HepG2 (cell line): ENCODE measurements at regions not wholly inside any gene's neighbourhood (a gene's known extent, or its start where the extent isn't known, plus 50 kb on each side); places are given as distances from the start of the nearest gene placed in this dataset.

Experiments used
- ATAC-seq: fragments of 200-7000 bp; cut with Tn5 transposase; 3 replicates; pipeline ENCODE4 v1.9.1; 2020; ENCODE audit warnings: mild to moderate bottlenecking, moderate library complexity
- BruUV-seq: library from RNA; stranded (reverse); fragments of 400-500 nt; replicated peaks from 2 replicates; lab custom pipeline; 2021; lab: Mats Ljungman, UMichigan
- CTCF ChIA-PET: fragments of 300-600 bp; formaldehyde crosslinking; extraction: SDS; loops from one replicate; lab custom pipeline; 2021; ENCODE audit warnings: low total read pairs, inconsistent platforms, low intra/inter-chr PET ratio; lab: Yijun Ruan, JAX
- POLR2A ChIA-PET: fragments of 350-600 bp; sonication (Branson Sonifier 250); formaldehyde crosslinking; loops from one replicate; lab custom pipeline; 2020; ENCODE audit warnings: antibody characterized with exemption, inconsistent platforms; lab: Yijun Ruan, JAX
- DNase-seq: peaks from one replicate; pipeline ENCODE4 v3.0.0-alpha.2; 2015; ENCODE audit warnings: low spot score
- FAIRE-seq: peaks from 3 replicates; lab custom pipeline; 2011; peaks lifted over from hg19 to GRCh38; lab: Jason Lieb, UNC
- H2AFZ ChIP-seq: one replicate; pipeline ENCODE4 v1.6.1; 2011; ENCODE audit warnings: low read length, inconsistent platforms
- H3K27ac ChIP-seq: fragments of 300-600 bp; 3 replicates; pipeline ENCODE4 v1.8.0; 2011; ENCODE audit warnings: mixed run types, mild to moderate bottlenecking, mixed read lengths, low read length, inconsistent platforms; ENCODE audit not compliant: insufficient read depth; ENCODE audit errors: extremely low read length
- H3K27me3 ChIP-seq, 2 experiments: fragments of 200-600 bp in 1 of 2; 2 replicates in 1 of 2; 3 replicates in 1 of 2; pipeline versions ENCODE4 v1.6.0 to v1.8.0; 2011; ENCODE audit warnings: low read length in 2 of 2, mild to moderate bottlenecking in 2 of 2, moderate library complexity in 2 of 2, inconsistent platforms in 1 of 2; ENCODE audit not compliant: insufficient read depth in 2 of 2, control insufficient read depth in 1 of 2
- H3K36me3 ChIP-seq, 2 experiments: fragments of 200-600 bp in 1 of 2; replicated peaks in 1 of 2; 2 replicates in 1 of 2; 3 replicates in 1 of 2; pipeline versions ENCODE4 v1.5.1 to v1.8.0; 2011; ENCODE audit warnings: low read length in 2 of 2, inconsistent platforms in 1 of 2; ENCODE audit not compliant: insufficient read depth in 2 of 2, control insufficient read depth in 1 of 2
- H3K4me1 ChIP-seq: 2 replicates; pipeline ENCODE4 v1.5.1; 2012; ENCODE audit warnings: low read length, inconsistent platforms; ENCODE audit not compliant: insufficient read depth
- H3K4me2 ChIP-seq: 2 replicates; pipeline ENCODE4 v1.6.0; 2011; ENCODE audit warnings: low read depth, low read length, inconsistent platforms
- H3K4me3 ChIP-seq, 3 experiments: fragments of 200-600 bp in 1 of 3; sonication (generic), shearing (Covaris generic) in 1 of 3; replicated peaks in 1 of 3; 2 replicates each; pipeline ENCODE4 v1.5.1; 2011 to 2016; ENCODE audit warnings: low read length in 3 of 3, inconsistent platforms in 2 of 3, low read depth in 2 of 3, mild to moderate bottlenecking in 2 of 3, control low read depth in 1 of 3, mixed read lengths in 1 of 3; ENCODE audit not compliant: insufficient read depth in 1 of 3
- H3K79me2 ChIP-seq: one replicate; pipeline ENCODE4 v1.6.1; 2011; ENCODE audit warnings: low read length, inconsistent platforms; ENCODE audit not compliant: insufficient read depth
- H3K9ac ChIP-seq: 2 replicates; pipeline ENCODE4 v1.6.0; 2011; ENCODE audit warnings: mild to moderate bottlenecking, low read depth, low read length, inconsistent platforms; ENCODE audit not compliant: insufficient read depth
- H3K9me3 ChIP-seq: 2 replicates; pipeline ENCODE4 v1.5.1; 2012; ENCODE audit warnings: mild to moderate bottlenecking, low read length
- H4K20me1 ChIP-seq: 2 replicates; pipeline ENCODE4 v1.6.0; 2011; ENCODE audit warnings: inconsistent platforms, mild to moderate bottlenecking, low read length, moderate library complexity; ENCODE audit not compliant: insufficient read depth
- BCL6 ChIP-seq: IDR thresholded peaks from 2 replicates; pipeline ENCODE4 v1.6.1; 2016; ENCODE audit warnings: missing genetic modification reagents, missing compliant biosample characterization
- CAMTA2 ChIP-seq: sonication (generic); formaldehyde crosslinking; IDR thresholded peaks from 2 replicates; pipeline ENCODE4 v1.4.0; 2020; ENCODE audit warnings: mild to moderate bottlenecking, missing genetic modification reagents, borderline replicate concordance
- CC2D1A ChIP-seq: sonication (generic); formaldehyde crosslinking; IDR thresholded peaks from 2 replicates; pipeline ENCODE4 v1.8.1; 2023; ENCODE audit warnings: mild to moderate bottlenecking, missing genetic modification reagents
- CHD2 ChIP-seq: IDR thresholded peaks from 2 replicates; pipeline ENCODE4 v1.6.1; 2011; ENCODE audit warnings: low read depth, low read length, improper control_type of control experiment
- GFI1 ChIP-seq: sonication (generic); formaldehyde crosslinking; IDR thresholded peaks from 2 replicates; pipeline ENCODE4 v1.5.0; 2020; ENCODE audit warnings: missing genetic modification reagents, mild to moderate bottlenecking, borderline replicate concordance
- HNRNPH1 ChIP-seq: fragments of 200-400 bp; formaldehyde crosslinking; optimal IDR thresholded peaks from 2 replicates; pipeline ENCODE3; 2017; ENCODE audit warnings: mild to moderate bottlenecking, low read depth, low read length
- KLF6 ChIP-seq: IDR thresholded peaks from 2 replicates; pipeline ENCODE4 v1.8.0; 2016; ENCODE audit warnings: missing biosample characterization, missing genetic modification reagents
- SP140L ChIP-seq: sonication (generic); formaldehyde crosslinking; IDR thresholded peaks from 2 replicates; pipeline ENCODE4 v1.4.0; 2020; ENCODE audit warnings: missing genetic modification reagents, borderline replicate concordance
- ZNF556 ChIP-seq: sonication (generic); formaldehyde crosslinking; IDR thresholded peaks from 2 replicates; pipeline ENCODE4 v1.4.0; 2020; ENCODE audit warnings: mild to moderate bottlenecking, missing genetic modification reagents, borderline replicate concordance
- ZNF558 ChIP-seq: sonication (generic); formaldehyde crosslinking; IDR thresholded peaks from 2 replicates; pipeline ENCODE4 v1.9.0; 2022; ENCODE audit warnings: mild to moderate bottlenecking, missing genetic modification reagents, borderline replicate concordance
- ZNF761 ChIP-seq: sonication (generic); formaldehyde crosslinking; conservative IDR thresholded peaks from 2 replicates; pipeline ENCODE4 v1.4.0; 2020; ENCODE audit warnings: mild to moderate bottlenecking, missing genetic modification reagents
- ZSCAN31 ChIP-seq: sonication (generic); formaldehyde crosslinking; IDR thresholded peaks from 2 replicates; pipeline ENCODE4 v1.5.0; 2020; ENCODE audit warnings: low read depth, mild to moderate bottlenecking, missing genetic modification reagents
- WGBS: methylation state at CpG from one replicate; pipeline ENCODE4 v1.1.6; 2017; ENCODE audit warnings: low lambda C conversion rate; 5-methylcytosine and 5-hydroxymethylcytosine counted together
- in situ Hi-C: cut with HindIII; loops from 2 replicates; pipeline ENCODE4 v1.10.0; 2017; ENCODE audit warnings: low pct_unique_long_range_greater_than_20kb; ENCODE audit not compliant: extremely low pct_ligation_motif_present
- intact Hi-C: fragments of 100-400 bp; cut with micrococcal nuclease; formaldehyde crosslinking; loops from one replicate; pipeline ENCODE4 v1.10.0; 2022; ENCODE audit not compliant: unreplicated experiment
- TF ChIP-seq, protein P1 (sequence below): sonication (generic); formaldehyde crosslinking; IDR thresholded peaks from 2 replicates; pipeline ENCODE4 v1.5.0; 2020; ENCODE audit warnings: mild to moderate bottlenecking, missing genetic modification reagents, borderline replicate concordance
- TF ChIP-seq, protein P2 (sequence below): sonication (generic); formaldehyde crosslinking; IDR thresholded peaks from 2 replicates; pipeline ENCODE4 v1.4.0; 2020; ENCODE audit warnings: missing genetic modification reagents
- TF ChIP-seq, protein P3 (sequence below): sonication (generic); formaldehyde crosslinking; IDR thresholded peaks from 2 replicates; pipeline ENCODE4 v1.8.1; 2023; ENCODE audit warnings: mild to moderate bottlenecking, missing genetic modification reagents, borderline replicate concordance
- TF ChIP-seq, protein P4 (sequence below): sonication (generic); formaldehyde crosslinking; conservative IDR thresholded peaks from 2 replicates; pipeline ENCODE4 v1.4.0; 2020; ENCODE audit warnings: missing genetic modification reagents
- TF ChIP-seq, protein P5 (sequence below): IDR thresholded peaks from 2 replicates; pipeline ENCODE4 v1.6.1; 2016; ENCODE audit warnings: low read depth, control low read depth

DNA sequence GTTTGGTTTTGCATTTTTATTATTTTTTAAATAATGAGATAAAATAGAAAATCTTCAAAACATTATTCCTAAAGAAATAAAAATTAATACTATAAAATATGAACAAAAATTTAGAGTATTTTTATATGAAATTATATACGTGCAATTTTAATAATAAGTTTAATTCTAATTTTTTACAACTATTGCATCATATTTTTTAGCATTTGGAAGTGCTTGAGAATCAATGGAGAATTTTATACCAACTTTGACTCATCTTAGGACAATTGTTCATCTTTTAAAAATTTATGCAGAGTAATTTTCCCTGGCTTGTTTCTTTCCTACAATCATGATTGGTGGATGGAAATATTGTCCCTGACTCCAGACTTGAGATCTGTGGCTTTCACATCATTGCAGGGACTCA is 362.5 kb downstream of the MRPL39 start:
- ATAC-seq, result no peak
- Histone ChIP-seq H3K4me3 (no peak overlapping the region), H2AFZ (no peak overlapping the region), H3K27me3 (no peaks in the 10 kb centered on the region), H3K79me2 (no peaks in the 10 kb centered on the region), H3K9ac (no peak overlapping the region), H3K4me2 (no peak overlapping the region), H3K27ac (no peak overlapping the region), H3K36me3 (no peaks in the 10 kb centered on the region), H3K4me1 (no peaks in the 10 kb centered on the region), H4K20me1 (no peaks in the 10 kb centered on the region), H3K9me3 (peaks cover 79% of the 10 kb centered on the region)
- in situ Hi-C loops, result no loop called here
- CTCF ChIA-PET, result no interaction called here
- 4% methylated on average over 1 of the region's 1 CpG for WGBS
- intact Hi-C loops, result no loop called here
- POLR2A ChIA-PET, result no interaction called here
- FAIRE-seq, result no peak
- TF ChIP-seq, protein P1, sequence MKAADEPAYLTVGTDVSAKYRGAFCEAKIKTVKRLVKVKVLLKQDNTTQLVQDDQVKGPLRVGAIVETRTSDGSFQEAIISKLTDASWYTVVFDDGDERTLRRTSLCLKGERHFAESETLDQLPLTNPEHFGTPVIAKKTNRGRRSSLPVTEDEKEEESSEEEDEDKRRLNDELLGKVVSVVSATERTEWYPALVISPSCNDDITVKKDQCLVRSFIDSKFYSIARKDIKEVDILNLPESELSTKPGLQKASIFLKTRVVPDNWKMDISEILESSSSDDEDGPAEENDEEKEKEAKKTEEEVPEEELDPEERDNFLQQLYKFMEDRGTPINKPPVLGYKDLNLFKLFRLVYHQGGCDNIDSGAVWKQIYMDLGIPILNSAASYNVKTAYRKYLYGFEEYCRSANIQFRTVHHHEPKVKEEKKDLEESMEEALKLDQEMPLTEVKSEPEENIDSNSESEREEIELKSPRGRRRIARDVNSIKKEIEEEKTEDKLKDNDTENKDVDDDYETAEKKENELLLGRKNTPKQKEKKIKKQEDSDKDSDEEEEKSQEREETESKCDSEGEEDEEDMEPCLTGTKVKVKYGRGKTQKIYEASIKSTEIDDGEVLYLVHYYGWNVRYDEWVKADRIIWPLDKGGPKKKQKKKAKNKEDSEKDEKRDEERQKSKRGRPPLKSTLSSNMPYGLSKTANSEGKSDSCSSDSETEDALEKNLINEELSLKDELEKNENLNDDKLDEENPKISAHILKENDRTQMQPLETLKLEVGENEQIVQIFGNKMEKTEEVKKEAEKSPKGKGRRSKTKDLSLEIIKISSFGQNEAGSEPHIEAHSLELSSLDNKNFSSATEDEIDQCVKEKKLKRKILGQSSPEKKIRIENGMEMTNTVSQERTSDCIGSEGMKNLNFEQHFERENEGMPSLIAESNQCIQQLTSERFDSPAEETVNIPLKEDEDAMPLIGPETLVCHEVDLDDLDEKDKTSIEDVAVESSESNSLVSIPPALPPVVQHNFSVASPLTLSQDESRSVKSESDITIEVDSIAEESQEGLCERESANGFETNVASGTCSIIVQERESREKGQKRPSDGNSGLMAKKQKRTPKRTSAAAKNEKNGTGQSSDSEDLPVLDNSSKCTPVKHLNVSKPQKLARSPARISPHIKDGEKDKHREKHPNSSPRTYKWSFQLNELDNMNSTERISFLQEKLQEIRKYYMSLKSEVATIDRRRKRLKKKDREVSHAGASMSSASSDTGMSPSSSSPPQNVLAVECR (CRISPR knock-in tag), result no peak
- TF ChIP-seq CHD2 (no peak), HNRNPH1 (no peak), CAMTA2 (no peak), KLF6 (CRISPR knock-in tag) (no peak), GFI1 (CRISPR knock-in tag) (no peak), ZNF558 (CRISPR knock-in tag) (no peak), ZNF761 (CRISPR knock-in tag) (no peak), SP140L (no peak), BCL6 (CRISPR knock-in tag) (no peak), ZSCAN31 (CRISPR knock-in tag) (no peak), ZNF556 (CRISPR knock-in tag) (no peak), CC2D1A (CRISPR knock-in tag) (no peak)
- TF ChIP-seq, protein P2, sequence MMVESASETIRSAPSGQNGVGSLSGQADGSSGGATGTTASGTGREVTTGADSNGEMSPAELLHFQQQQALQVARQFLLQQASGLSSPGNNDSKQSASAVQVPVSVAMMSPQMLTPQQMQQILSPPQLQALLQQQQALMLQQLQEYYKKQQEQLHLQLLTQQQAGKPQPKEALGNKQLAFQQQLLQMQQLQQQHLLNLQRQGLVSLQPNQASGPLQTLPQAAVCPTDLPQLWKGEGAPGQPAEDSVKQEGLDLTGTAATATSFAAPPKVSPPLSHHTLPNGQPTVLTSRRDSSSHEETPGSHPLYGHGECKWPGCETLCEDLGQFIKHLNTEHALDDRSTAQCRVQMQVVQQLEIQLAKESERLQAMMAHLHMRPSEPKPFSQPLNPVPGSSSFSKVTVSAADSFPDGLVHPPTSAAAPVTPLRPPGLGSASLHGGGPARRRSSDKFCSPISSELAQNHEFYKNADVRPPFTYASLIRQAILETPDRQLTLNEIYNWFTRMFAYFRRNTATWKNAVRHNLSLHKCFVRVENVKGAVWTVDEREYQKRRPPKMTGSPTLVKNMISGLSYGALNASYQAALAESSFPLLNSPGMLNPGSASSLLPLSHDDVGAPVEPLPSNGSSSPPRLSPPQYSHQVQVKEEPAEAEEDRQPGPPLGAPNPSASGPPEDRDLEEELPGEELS (CRISPR knock-in tag), result no peak
- TF ChIP-seq, protein P3, sequence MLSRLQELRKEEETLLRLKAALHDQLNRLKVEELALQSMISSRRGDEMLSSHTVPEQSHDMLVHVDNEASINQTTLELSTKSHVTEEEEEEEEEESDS, result no peak
- TF ChIP-seq, protein P4, sequence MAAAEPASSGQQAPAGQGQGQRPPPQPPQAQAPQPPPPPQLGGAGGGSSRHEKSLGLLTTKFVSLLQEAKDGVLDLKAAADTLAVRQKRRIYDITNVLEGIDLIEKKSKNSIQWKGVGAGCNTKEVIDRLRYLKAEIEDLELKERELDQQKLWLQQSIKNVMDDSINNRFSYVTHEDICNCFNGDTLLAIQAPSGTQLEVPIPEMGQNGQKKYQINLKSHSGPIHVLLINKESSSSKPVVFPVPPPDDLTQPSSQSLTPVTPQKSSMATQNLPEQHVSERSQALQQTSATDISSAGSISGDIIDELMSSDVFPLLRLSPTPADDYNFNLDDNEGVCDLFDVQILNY (CRISPR knock-in tag), result no peak
- TF ChIP-seq, protein P5, sequence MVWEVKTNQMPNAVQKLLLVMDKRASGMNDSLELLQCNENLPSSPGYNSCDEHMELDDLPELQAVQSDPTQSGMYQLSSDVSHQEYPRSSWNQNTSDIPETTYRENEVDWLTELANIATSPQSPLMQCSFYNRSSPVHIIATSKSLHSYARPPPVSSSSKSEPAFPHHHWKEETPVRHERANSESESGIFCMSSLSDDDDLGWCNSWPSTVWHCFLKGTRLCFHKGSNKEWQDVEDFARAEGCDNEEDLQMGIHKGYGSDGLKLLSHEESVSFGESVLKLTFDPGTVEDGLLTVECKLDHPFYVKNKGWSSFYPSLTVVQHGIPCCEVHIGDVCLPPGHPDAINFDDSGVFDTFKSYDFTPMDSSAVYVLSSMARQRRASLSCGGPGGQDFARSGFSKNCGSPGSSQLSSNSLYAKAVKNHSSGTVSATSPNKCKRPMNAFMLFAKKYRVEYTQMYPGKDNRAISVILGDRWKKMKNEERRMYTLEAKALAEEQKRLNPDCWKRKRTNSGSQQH (CRISPR knock-in tag), result no peak
- no peak for DNase-seq
- no TSS peak for BruUV-seq
